Trophoblast cell (in vitro differentiated cells and primary cell): ENCODE measurements at regions not wholly inside any gene's neighbourhood (a gene's known extent, or its start where the extent isn't known, plus 50 kb on each side); places are given as distances from the start of the nearest gene placed in this dataset.

ENCODE experiments used
- DNase-seq, 2 donors: peaks; one replicate each; pipeline ENCODE4 v3.0.0-alpha.2; 2016
- H2AFZ ChIP-seq: 2 replicates; pipeline ENCODE4 v1.6.1; 2013; ENCODE audit warnings: low read length, moderate library complexity, mild to moderate bottlenecking; ENCODE audit not compliant: insufficient read depth, poor library complexity
- H2AK5ac ChIP-seq: 2 replicates; pipeline ENCODE4 v1.6.1; 2013; ENCODE audit warnings: mild to moderate bottlenecking, low read length
- H2BK120ac ChIP-seq: 2 replicates; pipeline ENCODE4 v1.6.1; 2013; ENCODE audit warnings: low read length, mild to moderate bottlenecking, moderate library complexity; ENCODE audit not compliant: insufficient read depth, poor library complexity
- H2BK12ac ChIP-seq: 2 replicates; pipeline ENCODE4 v1.6.1; 2013; ENCODE audit warnings: mild to moderate bottlenecking, low read length, moderate library complexity
- H2BK5ac ChIP-seq: 2 replicates; pipeline ENCODE4 v1.6.1; 2013; ENCODE audit warnings: low read length, low read depth, moderate library complexity, mild to moderate bottlenecking; ENCODE audit not compliant: poor library complexity
- H3K14ac ChIP-seq: 2 replicates; pipeline ENCODE4 v1.6.1; 2013; ENCODE audit warnings: mild to moderate bottlenecking, low read length
- H3K18ac ChIP-seq: 2 replicates; pipeline ENCODE4 v1.6.1; 2013; ENCODE audit warnings: mild to moderate bottlenecking, low read length
- H3K23ac ChIP-seq: 2 replicates; pipeline ENCODE4 v1.6.1; 2013; ENCODE audit warnings: low read length
- H3K27ac ChIP-seq: 2 replicates; pipeline ENCODE4 v1.5.1; 2013; ENCODE audit warnings: low read depth, mild to moderate bottlenecking, inconsistent platforms, low read length, moderate library complexity
- H3K27me3 ChIP-seq: 2 replicates; pipeline ENCODE4 v1.6.1; 2013; ENCODE audit warnings: inconsistent platforms, mild to moderate bottlenecking, low read length, moderate library complexity; ENCODE audit not compliant: insufficient read depth
- H3K36me3 ChIP-seq, 2 experiments: 1 replicate in 1 of 2; 2 replicates in 1 of 2; pipeline ENCODE4 v1.6.1; 2013; ENCODE audit warnings: low read length in 2 of 2, mild to moderate bottlenecking in 2 of 2, moderate library complexity in 1 of 2; ENCODE audit not compliant: insufficient read depth in 2 of 2, control insufficient read depth in 1 of 2
- H3K4ac ChIP-seq: 2 replicates; pipeline ENCODE4 v1.6.1; 2013; ENCODE audit warnings: low read depth, mild to moderate bottlenecking, low read length, moderate library complexity
- H3K4me1 ChIP-seq, 2 experiments: 1 replicate in 1 of 2; 2 replicates in 1 of 2; pipeline ENCODE4 v1.6.1; 2013; ENCODE audit warnings: low read length in 2 of 2, mild to moderate bottlenecking in 2 of 2, moderate library complexity in 1 of 2; ENCODE audit not compliant: insufficient read depth in 2 of 2, control insufficient read depth in 1 of 2
- H3K4me2 ChIP-seq: 2 replicates; pipeline ENCODE4 v1.6.1; 2013; ENCODE audit warnings: inconsistent platforms, mild to moderate bottlenecking, low read length, moderate library complexity
- H3K4me3 ChIP-seq: 2 replicates; pipeline ENCODE4 v1.5.1; 2013; ENCODE audit warnings: mild to moderate bottlenecking, low read depth, low read length, inconsistent platforms
- H3K79me1 ChIP-seq: one replicate; pipeline ENCODE4 v1.6.1; 2013; ENCODE audit warnings: low read length
- H3K79me2 ChIP-seq: 2 replicates; pipeline ENCODE4 v1.6.1; 2013; ENCODE audit warnings: low read length, mild to moderate bottlenecking; ENCODE audit not compliant: control insufficient read depth, insufficient read depth, poor library complexity
- H3K9ac ChIP-seq: 2 replicates; pipeline ENCODE4 v1.6.1; 2013; ENCODE audit warnings: mild to moderate bottlenecking, low read length
- H3K9me3 ChIP-seq: 2 replicates; pipeline ENCODE4 v1.6.1; 2013; ENCODE audit warnings: low read depth, mild to moderate bottlenecking, control low read depth, inconsistent platforms, low read length; ENCODE audit not compliant: insufficient read depth
- H4K12ac ChIP-seq: 2 replicates; pipeline ENCODE4 v1.6.1; 2013; ENCODE audit warnings: low read depth, mild to moderate bottlenecking, low read length, moderate library complexity
- H4K8ac ChIP-seq: 2 replicates; pipeline ENCODE4 v1.6.1; 2013; ENCODE audit warnings: low read depth, mild to moderate bottlenecking, low read length, moderate library complexity
- H4K91ac ChIP-seq: one replicate; pipeline ENCODE4 v1.6.1; 2013; ENCODE audit warnings: low read depth, mild to moderate bottlenecking, low read length, moderate library complexity
- WGBS: extraction: QIAGEN DNeasy Blood & Tissue Kit; methylation state at CpG from one replicate; pipeline ENCODE4 v1.1.7; 2013; ENCODE audit warnings: missing lambda C conversion rate; ENCODE audit not compliant: insufficient read length, insufficient coverage; ENCODE audit errors: extremely low coverage; 5-methylcytosine and 5-hydroxymethylcytosine counted together

- Histone ChIP-seq H4K12ac (no peak overlapping the region), H3K9ac (no peak overlapping the region), H3K4ac (no peak overlapping the region), H2AK5ac (no peak overlapping the region), H4K8ac (no peak overlapping the region), H3K14ac (no peak overlapping the region), H3K27me3 (no peaks in the 10 kb centered on the region), H3K9me3 (no peaks in the 10 kb centered on the region), H3K79me1 (no peaks in the 10 kb centered on the region), H3K79me2 (no peaks in the 10 kb centered on the region), H3K36me3 (no peaks in the 10 kb centered on the region), H2BK5ac (no peak overlapping the region), H3K4me1 (no peaks in the 10 kb centered on the region), H2BK12ac (no peak overlapping the region), H2AFZ (no peak overlapping the region), H3K4me2 (no peak overlapping the region), H3K23ac (no peak overlapping the region), H3K4me3 (no peak overlapping the region), H2BK120ac (no peak overlapping the region), H4K91ac (no peak overlapping the region), H3K27ac (no peak overlapping the region), H3K18ac (no peak overlapping the region)
- no CpG with 5 or more reads among the region's 6 CpGs for WGBS
- DNase-seq = no peak
Observed at GRCh38 chr16:64534180-64534780, 587.6 kb downstream of the CDH11 start.

GRCh38 chr16:64532691-64533090, 589.2 kb downstream of the CDH11 start:
- Histone ChIP-seq H3K14ac (no peak overlapping the region), H3K4me2 (no peak overlapping the region), H3K36me3 (no peaks in the 10 kb centered on the region), H2AFZ (no peak overlapping the region), H3K4me1 (no peaks in the 10 kb centered on the region), H3K18ac (no peak overlapping the region), H3K4me3 (no peak overlapping the region), H3K4ac (no peak overlapping the region), H4K12ac (no peak overlapping the region), H3K79me2 (no peaks in the 10 kb centered on the region), H4K8ac (no peak overlapping the region), H2AK5ac (no peak overlapping the region), H2BK120ac (no peak overlapping the region), H4K91ac (no peak overlapping the region), H3K27ac (no peak overlapping the region), H3K79me1 (no peaks in the 10 kb centered on the region), H2BK12ac (no peak overlapping the region), H2BK5ac (no peak overlapping the region), H3K23ac (no peak overlapping the region), H3K27me3 (no peaks in the 10 kb centered on the region), H3K9ac (no peak overlapping the region), H3K9me3 (no peaks in the 10 kb centered on the region)
- no peak for DNase-seq
- WGBS = no CpG with 5 or more reads among the region's 9 CpGs

DNA sequence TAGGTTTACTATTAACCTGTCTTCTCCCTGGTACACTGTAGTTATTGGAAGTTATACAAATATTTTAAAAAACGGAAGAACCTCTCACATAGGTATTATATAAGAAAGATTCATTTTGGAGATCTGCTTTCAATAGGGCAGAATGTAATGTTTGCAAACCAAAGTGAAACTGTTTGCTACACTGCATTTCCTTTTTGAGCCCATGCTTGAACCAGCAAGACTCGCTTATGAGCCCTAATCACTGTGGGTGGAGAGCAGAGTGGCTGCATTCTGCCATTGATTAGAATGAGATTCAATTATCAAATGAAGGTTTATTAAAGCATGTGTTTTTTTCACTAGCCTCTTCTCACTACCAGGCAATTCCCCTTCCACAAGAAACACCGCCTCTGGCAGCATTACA, 589.7 kb downstream of the CDH11 start:
- no CpG with 5 or more reads among the region's 3 CpGs for WGBS
- no peak for DNase-seq
- no peak overlapping the region for H3K4me2 ChIP-seq

GRCh38 chr16:64531401-64531800, 590.5 kb downstream of the CDH11 start:
- no peak overlapping the region for H4K91ac ChIP-seq
- H2BK120ac ChIP-seq = no peak overlapping the region
- H3K36me3 ChIP-seq = no peaks in the 10 kb centered on the region
- no peak overlapping the region for H3K9ac ChIP-seq
- H3K27ac ChIP-seq = no peak overlapping the region
- no peak overlapping the region for H3K23ac ChIP-seq
- no peak overlapping the region for H2AFZ ChIP-seq
- H3K79me2 ChIP-seq = no peaks in the 10 kb centered on the region
- no peaks in the 10 kb centered on the region for H3K9me3 ChIP-seq
- no peak for DNase-seq
- no peak overlapping the region for H3K4ac ChIP-seq
- H2BK5ac ChIP-seq = no peak overlapping the region
- H2AK5ac ChIP-seq = no peak overlapping the region
- no CpG with 5 or more reads among the region's 3 CpGs for WGBS
- no peak overlapping the region for H4K12ac ChIP-seq
- H2BK12ac ChIP-seq = no peak overlapping the region
- H3K27me3 ChIP-seq = no peaks in the 10 kb centered on the region
- no peak overlapping the region for H3K4me3 ChIP-seq
- no peak overlapping the region for H4K8ac ChIP-seq
- H3K18ac ChIP-seq = no peak overlapping the region
- no peaks in the 10 kb centered on the region for H3K4me1 ChIP-seq
- no peak overlapping the region for H3K4me2 ChIP-seq
- no peak overlapping the region for H3K14ac ChIP-seq
- H3K79me1 ChIP-seq = no peaks in the 10 kb centered on the region

More for the DNA sequence above, 589.7 kb downstream of the CDH11 start:
- Histone ChIP-seq H3K27ac (no peak overlapping the region), H4K8ac (no peak overlapping the region), H3K36me3 (no peaks in the 10 kb centered on the region), H3K9me3 (no peaks in the 10 kb centered on the region), H3K4me1 (no peaks in the 10 kb centered on the region), H3K4me3 (no peak overlapping the region), H3K79me1 (no peaks in the 10 kb centered on the region), H2BK5ac (no peak overlapping the region), H2AK5ac (no peak overlapping the region), H3K79me2 (no peaks in the 10 kb centered on the region), H4K12ac (no peak overlapping the region), H3K23ac (no peak overlapping the region), H2BK12ac (no peak overlapping the region), H3K4ac (no peak overlapping the region), H3K27me3 (no peaks in the 10 kb centered on the region), H3K18ac (no peak overlapping the region), H2BK120ac (no peak overlapping the region), H4K91ac (no peak overlapping the region), H2AFZ (no peak overlapping the region), H3K9ac (no peak overlapping the region), H3K14ac (no peak overlapping the region)
